ENCODE measurements at regions not wholly inside any gene's neighbourhood (a gene's known extent, or its start where the extent isn't known, plus 50 kb on each side); places are given as distances from the start of the nearest gene placed in this dataset.
"Not testable (repeated sequence)": the region's sequence is repeated elsewhere in the genome, so short reads cannot be mapped to it uniquely, and the experiment has no call there.

DNA sequence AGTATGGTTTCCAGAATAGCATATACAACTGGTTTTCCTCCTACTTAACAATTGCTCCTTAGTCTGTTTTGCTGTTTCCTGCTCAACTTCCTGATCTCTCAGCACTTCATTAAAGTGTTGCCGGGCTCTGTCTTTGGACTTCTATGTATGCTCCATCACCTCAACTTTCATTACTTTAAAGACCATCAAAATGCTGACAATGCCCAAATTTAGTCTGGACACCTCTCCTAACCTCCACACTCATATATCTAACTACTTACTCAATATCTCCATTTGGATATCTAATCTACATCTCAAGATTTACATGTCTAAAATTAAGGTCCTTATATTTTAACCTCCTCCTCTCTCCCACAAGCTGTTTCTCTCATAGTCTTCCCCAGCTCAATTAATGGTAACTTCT is 54.4 kb upstream of the LGR5 start:
- no peak for DNase-seq

DNA sequence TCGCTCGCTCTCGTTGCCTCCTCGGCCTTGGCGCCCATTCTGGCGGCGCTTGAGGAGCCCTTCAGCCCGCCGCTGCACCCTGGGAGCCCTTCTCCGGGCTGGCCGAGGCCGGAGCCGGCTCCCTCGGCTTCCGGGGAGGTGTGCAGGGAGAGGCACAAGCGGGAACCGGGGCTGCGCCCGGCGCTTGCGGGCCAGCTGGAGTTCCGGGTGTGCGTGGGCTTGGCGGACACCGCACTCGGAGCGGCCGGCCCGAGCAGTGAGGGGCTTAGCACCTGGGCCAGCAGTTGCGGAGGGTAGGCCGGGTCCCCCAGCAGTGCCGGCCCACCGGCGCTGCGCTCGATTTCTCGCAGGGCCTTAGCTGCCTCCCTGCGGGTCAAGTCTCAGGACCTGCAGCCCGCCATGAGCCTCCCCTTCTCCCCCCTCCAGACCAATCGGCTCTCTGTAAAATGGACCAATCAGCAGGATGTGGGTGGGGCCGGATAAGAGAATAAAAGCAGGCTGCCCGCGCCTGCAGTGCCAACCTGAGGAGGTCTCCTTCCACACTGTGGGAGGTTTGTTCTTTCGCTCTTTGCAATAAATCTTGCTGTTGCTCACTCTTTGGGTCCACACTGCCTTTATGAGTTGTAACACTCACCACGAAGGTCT is 62.8 kb upstream of the LGR5 start:
- not testable (repeated sequence) for DNase-seq

DNA sequence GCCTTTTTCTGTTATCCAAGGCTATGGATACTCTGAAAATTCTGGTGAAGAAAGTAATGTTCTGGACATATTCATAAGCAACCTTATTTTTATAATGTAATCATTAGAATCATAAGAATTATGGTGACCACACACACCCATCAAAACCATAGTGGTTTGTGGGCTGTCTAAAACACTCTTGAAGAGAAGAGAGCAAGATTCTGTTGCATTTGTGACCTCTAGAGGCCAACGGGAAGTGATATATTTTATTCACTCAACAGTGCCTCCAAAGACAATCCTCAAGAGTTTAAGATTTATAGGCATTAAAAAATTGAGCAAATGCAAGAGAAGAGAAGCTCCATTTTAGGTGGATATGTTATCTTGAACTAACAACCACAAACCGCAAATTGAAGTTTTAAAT is 68.5 kb upstream of the LGR5 start:
- DNase-seq: no peak

DNA sequence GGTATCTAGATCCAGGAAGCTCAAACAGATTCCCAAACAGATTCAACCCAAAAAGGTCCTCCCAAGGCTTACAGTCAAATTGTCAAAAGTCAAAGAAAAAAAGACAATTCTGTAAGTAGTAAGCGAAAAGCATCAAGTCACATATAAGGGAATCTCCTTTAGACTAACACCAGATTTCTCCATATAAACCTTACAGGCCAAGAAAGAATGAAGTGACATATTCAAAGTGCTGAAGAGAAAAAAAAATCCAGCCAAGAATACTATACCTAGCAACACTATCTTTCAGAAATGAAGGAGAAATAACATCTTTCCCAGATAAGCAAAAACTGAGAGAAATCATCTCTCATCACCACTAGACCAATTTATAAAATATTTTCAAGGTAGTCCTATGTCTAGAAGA is 79.6 kb upstream of the LGR5 start:
- no peak for DNase-seq

- DNase-seq: no peak
These were observed 83.0 kb upstream of the LGR5 start for GRCh38 chr12:71356569-71356968.

- no peak for DNase-seq
These were observed 84.7 kb upstream of the LGR5 start for GRCh38 chr12:71354871-71355270.

DNA sequence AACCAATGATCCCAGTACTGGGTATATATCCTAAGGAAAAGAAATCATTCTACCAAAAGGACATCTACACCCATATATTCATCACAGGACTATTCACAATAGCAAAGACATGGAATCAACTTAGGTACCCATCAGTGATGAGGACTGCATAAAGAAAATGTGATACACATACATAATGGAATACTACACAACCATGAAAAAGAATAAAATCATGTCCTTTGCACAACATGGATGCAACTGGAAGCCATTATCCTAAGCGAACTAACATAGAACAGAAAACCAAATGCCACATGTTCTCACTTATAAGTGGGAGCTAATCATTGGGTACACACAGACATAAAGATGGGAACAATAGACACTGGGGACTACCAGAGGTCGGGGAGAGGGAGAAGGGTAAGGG is 86.0 kb upstream of the LGR5 start:
- DNase-seq: no peak

GRCh38 chr12:71349950-71350349 is 89.6 kb upstream of the LGR5 start:
- DNase-seq: no peak

DNA sequence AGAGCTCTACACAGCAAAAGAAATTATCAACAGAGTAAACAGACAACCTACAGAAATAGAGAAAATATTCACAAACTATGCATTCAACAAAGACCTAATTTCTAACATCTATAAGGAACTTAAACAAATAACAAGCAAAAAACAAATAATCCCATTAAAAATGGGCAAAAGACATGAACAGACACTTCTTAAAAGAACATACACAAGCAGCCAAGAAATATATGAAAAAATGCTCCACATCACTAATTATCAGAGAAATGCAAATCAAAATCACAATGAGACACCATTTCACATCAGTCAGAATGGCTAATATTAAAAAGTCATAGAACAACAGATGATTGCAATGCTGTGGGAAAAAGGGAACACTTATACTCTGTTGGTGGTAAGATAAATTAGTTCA is 100.7 kb upstream of the LGR5 start:
- DNase-seq: no peak

GRCh38 chr12:71335963-71336257 is 103.7 kb upstream of the LGR5 start:
- DNase-seq: no peak

DNA sequence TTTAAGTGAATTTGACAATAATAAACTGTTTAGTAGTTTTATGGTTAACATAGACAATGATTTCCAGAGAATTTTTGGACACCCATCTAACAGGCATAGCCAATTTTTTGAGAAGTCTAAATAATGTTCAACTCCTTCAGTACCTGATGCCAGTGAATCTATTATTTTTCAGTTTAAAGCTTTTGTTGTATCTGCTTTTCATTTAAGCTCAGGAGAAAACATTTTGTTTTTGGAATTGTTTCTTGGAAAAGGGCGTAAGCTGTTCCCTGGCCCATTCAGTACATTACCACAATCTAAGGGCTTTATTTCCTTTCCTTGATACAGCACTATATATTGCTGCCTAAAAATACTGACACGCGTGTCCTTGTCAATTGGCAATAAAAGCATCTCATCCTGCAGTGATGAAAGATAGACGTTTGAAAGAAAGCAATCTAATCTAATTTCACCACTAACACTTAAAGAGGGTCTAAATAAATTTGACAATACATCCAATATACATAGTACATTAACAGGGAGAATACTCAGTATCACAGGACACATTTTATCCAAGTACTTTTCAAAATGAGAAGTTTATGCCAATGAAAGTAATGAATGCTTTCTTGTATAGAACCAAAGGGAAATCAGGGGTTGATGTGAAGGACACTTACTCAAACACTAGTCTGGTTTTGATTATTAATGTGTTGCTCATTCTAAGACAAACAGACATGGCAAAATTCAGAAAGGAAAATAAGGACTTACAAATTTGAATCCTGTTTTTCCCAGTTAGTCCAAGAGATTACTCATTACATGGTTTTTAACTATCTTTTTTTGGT is 104.2 kb upstream of the LGR5 start:
- DNase-seq: no peak

- no peak for DNase-seq
These were observed 106.2 kb upstream of the LGR5 start for GRCh38 chr12:71333418-71333817.

DNA sequence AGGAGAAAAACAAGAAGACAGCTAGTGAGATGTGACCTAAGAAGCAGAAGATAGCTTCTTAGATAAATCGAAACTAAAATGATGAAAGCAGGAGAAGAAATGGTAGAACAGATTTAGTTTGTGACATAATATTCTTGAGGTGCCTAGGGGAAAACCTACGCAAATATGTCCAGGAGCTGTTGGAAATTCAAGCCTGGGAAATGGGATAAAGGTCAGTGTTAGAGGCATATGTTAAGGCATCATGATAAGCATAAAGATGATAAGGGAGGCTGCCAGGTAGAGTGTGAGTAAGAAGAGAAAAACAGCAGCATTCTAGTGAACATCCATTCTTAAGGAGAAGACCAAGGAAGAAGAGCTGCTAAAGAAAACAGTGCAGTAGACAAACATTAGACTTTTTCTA is 109.6 kb upstream of the LGR5 start:
- no peak for DNase-seq

DNA sequence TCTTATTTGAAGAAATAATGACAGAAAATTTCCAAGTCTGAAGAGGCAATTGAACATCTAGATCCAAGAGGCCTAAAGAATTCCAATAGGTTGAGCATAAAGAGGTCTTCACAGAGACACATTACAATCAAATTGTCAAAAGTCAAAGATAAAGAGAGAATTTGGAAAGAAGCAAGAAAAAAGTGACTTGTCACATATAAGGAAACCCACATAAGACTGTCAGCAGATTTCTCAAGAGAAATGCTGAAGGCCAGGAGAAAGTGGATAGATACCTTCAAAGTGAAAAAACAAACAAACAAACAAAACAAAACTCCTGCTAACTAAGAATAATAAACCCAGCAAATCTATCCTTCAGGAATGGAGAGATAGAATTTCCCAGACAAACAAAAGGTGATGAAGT is 118.1 kb upstream of the LGR5 start:
- DNase-seq: no peak

DNA sequence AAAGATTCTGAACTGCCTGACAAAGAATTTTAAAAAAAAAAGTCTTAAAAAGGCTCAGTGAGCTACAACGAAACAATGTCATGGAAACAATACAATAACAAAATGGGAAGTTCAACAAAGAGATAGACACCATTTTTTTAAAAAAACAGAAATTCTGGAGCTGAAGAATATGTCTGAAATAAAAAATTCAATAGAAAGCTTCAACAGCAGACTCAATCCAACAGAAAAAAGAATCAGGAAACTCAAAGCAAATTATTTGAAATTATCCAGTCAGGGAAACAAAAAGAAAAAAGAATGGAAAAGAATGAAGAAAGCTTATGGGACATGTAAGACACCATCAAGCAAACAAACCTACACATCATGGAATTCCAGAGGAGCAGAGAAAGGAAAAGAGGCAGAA is 118.5 kb upstream of the LGR5 start:
- no peak for DNase-seq

DNA sequence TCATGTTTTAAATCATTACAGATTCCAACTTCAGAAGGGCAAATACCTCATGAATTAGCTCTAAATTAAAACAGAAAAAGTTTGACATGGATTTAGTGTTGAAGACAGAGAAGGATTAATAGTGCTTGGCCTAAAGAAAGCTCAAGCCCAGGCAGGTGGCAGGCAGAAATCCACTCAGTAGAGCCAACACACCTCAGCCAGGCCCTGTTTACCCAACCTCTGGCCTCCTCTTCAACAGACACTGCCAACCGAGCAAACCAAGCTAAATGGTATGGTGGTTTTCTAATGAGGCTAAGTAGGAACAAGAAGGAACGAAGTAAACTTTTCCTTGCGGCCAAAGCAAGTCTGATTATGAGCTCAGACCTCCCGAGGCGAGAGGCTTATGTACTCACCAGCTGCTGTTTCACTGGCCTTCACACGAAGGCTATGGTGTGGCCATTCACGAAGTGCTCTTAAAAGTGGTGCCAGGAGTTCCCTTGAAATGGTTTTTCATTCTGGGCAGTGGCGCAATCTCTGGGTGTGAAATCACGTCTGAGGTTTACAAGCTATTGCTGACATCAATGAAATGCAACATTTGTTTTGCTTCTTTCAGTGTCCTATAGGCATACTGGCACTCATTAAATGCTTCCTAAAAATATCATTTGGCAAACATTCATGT is 124.1 kb upstream of the LGR5 start:
- no peak for DNase-seq

GRCh38 chr12:71312768-71313403 is 126.7 kb upstream of the LGR5 start:
- DNase-seq: no peak

DNA sequence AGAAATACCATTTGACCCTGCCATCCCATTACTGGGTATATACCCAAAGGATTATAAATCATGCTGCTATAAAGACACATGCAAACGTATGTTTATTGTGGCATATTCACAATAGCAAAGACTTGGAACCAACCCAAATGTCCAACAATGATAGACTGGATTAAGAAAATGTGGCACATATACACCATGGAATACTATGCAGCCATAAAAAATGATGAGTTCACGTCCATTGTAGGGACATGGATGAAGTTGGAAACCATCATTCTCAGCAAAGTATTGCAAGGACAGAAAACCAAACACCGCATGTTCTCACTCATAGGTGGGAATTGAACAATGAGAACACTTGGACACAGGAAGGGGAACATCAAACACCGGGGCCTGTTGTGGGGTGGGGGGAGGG is 128.0 kb upstream of the LGR5 start:
- not testable (repeated sequence) for DNase-seq

GRCh38 chr12:71306808-71307207 is 132.8 kb upstream of the LGR5 start:
- DNase-seq: no peak

- DNase-seq: no peak
These were observed 135.3 kb upstream of the LGR5 start for GRCh38 chr12:71304306-71304705.

DNA sequence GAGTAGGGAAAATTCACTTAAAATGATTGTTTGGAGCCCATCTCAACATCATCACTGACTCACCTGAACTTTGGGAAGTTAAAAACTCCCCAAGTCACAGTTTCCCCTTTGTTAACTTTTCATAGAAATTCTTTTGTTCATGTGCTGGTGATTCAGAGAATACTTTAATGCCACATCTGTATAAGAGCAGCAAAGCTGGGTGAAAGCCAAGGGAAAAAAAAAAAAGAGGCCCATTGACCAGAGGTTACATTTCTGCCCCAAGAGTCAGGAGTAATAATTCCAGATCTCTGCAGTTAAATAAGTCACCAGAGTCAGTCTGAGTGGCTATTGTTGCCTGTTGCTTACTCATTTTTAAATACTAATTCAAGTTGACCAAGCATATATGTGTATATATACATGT is 136.4 kb upstream of the LGR5 start:
- no peak for DNase-seq

GRCh38 chr12:71300772-71301675 is 138.6 kb upstream of the LGR5 start:
- no peak for DNase-seq
